ENCODE measurements at regions not wholly inside any gene's neighbourhood (a gene's known extent, or its start where the extent isn't known, plus 50 kb on each side); places are given as distances from the start of the nearest gene placed in this dataset.

DNA sequence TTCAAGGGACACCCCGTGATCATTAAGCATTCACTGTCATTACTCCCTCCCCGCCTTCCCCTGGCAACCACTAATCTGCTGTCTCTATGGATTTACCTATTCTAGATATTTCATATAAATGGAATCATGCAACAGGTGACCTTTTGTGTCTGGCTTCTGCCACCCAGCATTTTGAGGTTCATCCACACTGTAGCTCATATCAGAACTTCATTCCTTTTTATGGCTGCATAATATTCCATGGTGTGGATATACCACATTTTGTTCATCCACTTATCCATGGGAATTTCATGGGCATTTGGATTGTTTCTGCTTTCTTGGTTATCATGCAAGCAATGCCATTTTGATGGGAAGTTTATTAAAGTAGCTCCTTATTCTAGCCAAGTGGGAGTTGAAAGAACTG, 184.2 kb upstream of the VASH1 start:
- no peaks in the 10 kb centered on the region for H4K20me1 ChIP-seq (ENCODE audit: insufficient read depth, low read length)
- H3K36me3 ChIP-seq (ENCODE audit: insufficient read depth, low read length): no peaks in the 10 kb centered on the region
- no peak overlapping the region for H3K4me3 ChIP-seq (ENCODE audit: low read depth, low read length, poor library complexity, severe bottlenecking)
- H3K9me3 ChIP-seq (ENCODE audit: low read length): no peaks in the 10 kb centered on the region
- intact Hi-C loops (cut with micrococcal nuclease; ENCODE audit: unreplicated experiment): no loop called here
- no peaks in the 10 kb centered on the region for H3K79me2 ChIP-seq (ENCODE audit: insufficient read depth, low read depth, low read length)
- H3K4me2 ChIP-seq (ENCODE audit: low read length): no peak overlapping the region
- no peak overlapping the region for H3K27ac ChIP-seq (ENCODE audit: low read depth, low read length, poor library complexity, severe bottlenecking)
- H3K9me2 ChIP-seq (ENCODE audit: insufficient read depth, low read length): no peaks in the 10 kb centered on the region
- DNase-seq (ENCODE audit: low spot score): no peak
- ChIA-PET CTCF (ENCODE audit: unreplicated experiment) (no interaction called here), POLR2A (no interaction called here)
- H2AFZ ChIP-seq (ENCODE audit: low read length): no peak overlapping the region
- no peak for TF ChIP-seq EZH2phosphoT487 (IDR thresholded peaks at IDR 0.05; ENCODE audit: borderline replicate concordance, low read depth, low read length)
- TF ChIP-seq, protein P1, sequence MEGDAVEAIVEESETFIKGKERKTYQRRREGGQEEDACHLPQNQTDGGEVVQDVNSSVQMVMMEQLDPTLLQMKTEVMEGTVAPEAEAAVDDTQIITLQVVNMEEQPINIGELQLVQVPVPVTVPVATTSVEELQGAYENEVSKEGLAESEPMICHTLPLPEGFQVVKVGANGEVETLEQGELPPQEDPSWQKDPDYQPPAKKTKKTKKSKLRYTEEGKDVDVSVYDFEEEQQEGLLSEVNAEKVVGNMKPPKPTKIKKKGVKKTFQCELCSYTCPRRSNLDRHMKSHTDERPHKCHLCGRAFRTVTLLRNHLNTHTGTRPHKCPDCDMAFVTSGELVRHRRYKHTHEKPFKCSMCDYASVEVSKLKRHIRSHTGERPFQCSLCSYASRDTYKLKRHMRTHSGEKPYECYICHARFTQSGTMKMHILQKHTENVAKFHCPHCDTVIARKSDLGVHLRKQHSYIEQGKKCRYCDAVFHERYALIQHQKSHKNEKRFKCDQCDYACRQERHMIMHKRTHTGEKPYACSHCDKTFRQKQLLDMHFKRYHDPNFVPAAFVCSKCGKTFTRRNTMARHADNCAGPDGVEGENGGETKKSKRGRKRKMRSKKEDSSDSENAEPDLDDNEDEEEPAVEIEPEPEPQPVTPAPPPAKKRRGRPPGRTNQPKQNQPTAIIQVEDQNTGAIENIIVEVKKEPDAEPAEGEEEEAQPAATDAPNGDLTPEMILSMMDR (conservative IDR thresholded peaks at IDR 0.05; ENCODE audit: low read length): no peak
- BruUV-seq (replicated peaks): no TSS peak
- H3K4me1 ChIP-seq (ENCODE audit: insufficient read depth, low read length, poor library complexity, severe bottlenecking): no peaks in the 10 kb centered on the region

DNA sequence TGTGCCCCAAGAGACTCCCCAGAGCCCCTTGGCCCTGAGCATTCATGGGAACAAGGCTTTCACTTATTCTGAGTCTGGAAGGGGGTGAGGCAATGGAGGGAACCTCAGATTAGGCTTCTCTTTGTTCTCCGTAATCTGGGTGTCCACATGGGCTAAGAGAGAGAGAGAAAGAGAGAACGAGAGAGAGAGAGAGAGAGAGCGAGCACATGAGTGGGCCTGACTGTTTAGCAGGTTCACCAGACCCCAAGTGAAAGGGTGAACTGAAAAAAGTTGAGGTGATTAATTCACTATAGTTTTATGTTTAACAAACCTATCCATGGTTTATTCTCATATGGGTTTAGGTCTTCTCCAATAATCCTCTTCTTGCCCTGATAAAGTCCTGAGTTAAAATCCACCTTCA, 183.4 kb upstream of the VASH1 start:
- H3K79me2 ChIP-seq (ENCODE audit: insufficient read depth, low read depth, low read length): no peaks in the 10 kb centered on the region
- H2AFZ ChIP-seq (ENCODE audit: low read length): no peak overlapping the region
- no peak for DNase-seq (ENCODE audit: low spot score)
- ChIA-PET POLR2A (no interaction called here), CTCF (ENCODE audit: unreplicated experiment) (no interaction called here)
- H3K4me2 ChIP-seq (ENCODE audit: low read length): no peak overlapping the region
- TF ChIP-seq EZH2phosphoT487 (IDR thresholded peaks at IDR 0.05; ENCODE audit: borderline replicate concordance, low read depth, low read length): no peak
- TF ChIP-seq, protein P1 (conservative IDR thresholded peaks at IDR 0.05; ENCODE audit: low read length): no peak
- H3K27ac ChIP-seq (ENCODE audit: low read depth, low read length, poor library complexity, severe bottlenecking): no peak overlapping the region
- H4K20me1 ChIP-seq (ENCODE audit: insufficient read depth, low read length): no peaks in the 10 kb centered on the region
- H3K9me3 ChIP-seq (ENCODE audit: low read length): no peaks in the 10 kb centered on the region
- H3K4me3 ChIP-seq (ENCODE audit: low read depth, low read length, poor library complexity, severe bottlenecking): no peak overlapping the region
- H3K4me1 ChIP-seq (ENCODE audit: insufficient read depth, low read length, poor library complexity, severe bottlenecking): no peaks in the 10 kb centered on the region
- BruUV-seq (replicated peaks): no TSS peak
- intact Hi-C loops (cut with micrococcal nuclease; ENCODE audit: unreplicated experiment): no loop called here
- H3K36me3 ChIP-seq (ENCODE audit: insufficient read depth, low read length): no peaks in the 10 kb centered on the region
- H3K9me2 ChIP-seq (ENCODE audit: insufficient read depth, low read length): no peaks in the 10 kb centered on the region

- POLR2A ChIA-PET: no interaction called here
- Histone ChIP-seq H4K20me1 (ENCODE audit: insufficient read depth, low read length) (no peaks in the 10 kb centered on the region), H3K4me1 (ENCODE audit: insufficient read depth, low read length, poor library complexity, severe bottlenecking) (no peaks in the 10 kb centered on the region), H3K4me2 (ENCODE audit: low read length) (no peak overlapping the region), H3K36me3 (ENCODE audit: insufficient read depth, low read length) (no peaks in the 10 kb centered on the region), H3K9me3 (ENCODE audit: low read length) (no peaks in the 10 kb centered on the region), H2AFZ (ENCODE audit: low read length) (no peak overlapping the region), H3K9me2 (ENCODE audit: insufficient read depth, low read length) (no peaks in the 10 kb centered on the region), H3K27ac (ENCODE audit: low read depth, low read length, poor library complexity, severe bottlenecking) (no peak overlapping the region), H3K79me2 (ENCODE audit: insufficient read depth, low read depth, low read length) (no peaks in the 10 kb centered on the region), H3K4me3 (ENCODE audit: low read depth, low read length, poor library complexity, severe bottlenecking) (no peak overlapping the region)
- no peak for DNase-seq (ENCODE audit: low spot score)
- no peak for TF ChIP-seq EZH2phosphoT487 (IDR thresholded peaks at IDR 0.05; ENCODE audit: borderline replicate concordance, low read depth, low read length)
- TF ChIP-seq, protein P1 (conservative IDR thresholded peaks at IDR 0.05; ENCODE audit: low read length): no peak
- intact Hi-C loops (cut with micrococcal nuclease; ENCODE audit: unreplicated experiment): no loop called here
- CTCF ChIA-PET (ENCODE audit: unreplicated experiment): no interaction called here
- BruUV-seq (replicated peaks): no TSS peak
Observed at GRCh38 chr14:76580399-76580798, 180.9 kb upstream of the VASH1 start.

Measured in OCI-LY7 (cell line).